PC-9 (cell line): ENCODE measurements at regions not wholly inside any gene's neighbourhood (a gene's known extent, or its start where the extent isn't known, plus 50 kb on each side); places are given as distances from the start of the nearest gene placed in this dataset.

Experiments used
- BruUV-seq: library from RNA; stranded (reverse); fragments of 400-500 nt; replicated peaks from 2 replicates; lab custom pipeline; 2021; lab: Mats Ljungman, UMichigan
- CTCF ChIA-PET: fragments of 300-600 bp; sonication (Branson Sonifier 250); formaldehyde crosslinking; loops from one replicate; lab custom pipeline; 2022; ENCODE audit warnings: antibody characterized with exemption; lab: Charles Lee
- POLR2A ChIA-PET: fragments of 300-600 bp; sonication (Branson Sonifier 250); formaldehyde crosslinking; loops from one replicate; lab custom pipeline; 2022; ENCODE audit warnings: antibody characterized with exemption; ENCODE audit not compliant: unreplicated experiment; lab: Charles Lee
- DNase-seq, 2 experiments: peaks; one replicate each; pipeline versions ENCODE4 v3.0.0 to v3.0.0-alpha.2; 2015 to 2022; ENCODE audit warnings: mixed read lengths in 1 of 2
- H2AFZ ChIP-seq: fragments of 200-600 bp; sonication (generic); 2 replicates; pipeline ENCODE4 v1.8.1; 2017; ENCODE audit warnings: antibody characterized with exemption
- H3F3A ChIP-seq: fragments of 200-600 bp; sonication (generic); 2 replicates; pipeline ENCODE4 v1.8.1; 2017; ENCODE audit warnings: antibody characterized with exemption, mild to moderate bottlenecking, low read depth; ENCODE audit not compliant: insufficient read depth
- H3K27ac ChIP-seq: fragments of 200-600 bp; sonication (generic); 2 replicates; pipeline ENCODE4 v1.6.1; 2016; ENCODE audit warnings: mixed run types
- H3K27me3 ChIP-seq: fragments of 200-600 bp; sonication (generic); 2 replicates; pipeline ENCODE4 v1.6.1; 2016; ENCODE audit warnings: low read depth, mixed run types; ENCODE audit not compliant: insufficient read depth
- H3K36me3 ChIP-seq: fragments of 200-600 bp; sonication (generic); 2 replicates; pipeline ENCODE4 v1.6.1; 2016; ENCODE audit warnings: low read depth, mixed run types
- H3K4me1 ChIP-seq: fragments of 200-600 bp; sonication (generic); replicated peaks from 2 replicates; pipeline ENCODE4 v1.6.1; 2016; ENCODE audit warnings: mixed run types; ENCODE audit not compliant: insufficient read depth
- H3K4me2 ChIP-seq: fragments of 200-600 bp; sonication (generic); 2 replicates; pipeline ENCODE4 v1.6.1; 2017; ENCODE audit warnings: mixed run types
- H3K4me3 ChIP-seq: fragments of 200-600 bp; sonication (generic); 2 replicates; pipeline ENCODE4 v1.6.1; 2016; ENCODE audit warnings: mixed run types
- H3K79me2 ChIP-seq: fragments of 200-600 bp; sonication (generic); 2 replicates; pipeline ENCODE4 v1.6.1; 2017; ENCODE audit warnings: low read depth, mixed run types
- H3K9me2 ChIP-seq: fragments of 200-600 bp; sonication (generic); 2 replicates; pipeline ENCODE4 v1.8.1; 2017; ENCODE audit warnings: mild to moderate bottlenecking; ENCODE audit not compliant: insufficient read depth
- H3K9me3 ChIP-seq: fragments of 200-600 bp; sonication (generic); 2 replicates; pipeline ENCODE4 v1.8.1; 2016; ENCODE audit warnings: low read depth; ENCODE audit not compliant: insufficient read depth
- H4K20me1 ChIP-seq: fragments of 200-600 bp; sonication (generic); 2 replicates; pipeline ENCODE4 v1.8.1; 2017; ENCODE audit not compliant: insufficient read depth
- CTCF ChIP-seq: fragments of 200-600 bp; sonication (generic); conservative IDR thresholded peaks from 2 replicates; pipeline ENCODE4 v1.6.1; 2017; ENCODE audit warnings: mixed run types, antibody characterized with exemption, mild to moderate bottlenecking, moderate library complexity
- EZH2 ChIP-seq: fragments of 200-600 bp; sonication (generic); IDR thresholded peaks from 2 replicates; pipeline ENCODE4 v1.8.0; 2017; ENCODE audit warnings: antibody characterized with exemption, low read depth
- intact Hi-C: fragments of 100-400 bp; cut with micrococcal nuclease; formaldehyde crosslinking; loops from one replicate; pipeline ENCODE4 v1.10.0; 2022; ENCODE audit not compliant: unreplicated experiment

- CTCF ChIA-PET, result no interaction called here
- BruUV-seq, result no TSS peak
Measured at GRCh38 chr11:27193434-27194225, 153.0 kb downstream of the BBOX1 start.

GRCh38 chr11:27192184-27192583, 151.6 kb downstream of the BBOX1 start:
- no TSS peak for BruUV-seq
- CTCF ChIA-PET, result no interaction called here

More at GRCh38 chr11:27193434-27194225, 153.0 kb downstream of the BBOX1 start:
- H2AFZ ChIP-seq, result no peak overlapping the region
- TF ChIP-seq EZH2, result no peak
- no peak for TF ChIP-seq CTCF
- POLR2A ChIA-PET, result no interaction called here
- H3K4me1 ChIP-seq, result no peaks in the 10 kb centered on the region
- no peaks in the 10 kb centered on the region for H3K9me2 ChIP-seq
- H3K27ac ChIP-seq, result no peak overlapping the region
- H3K4me3 ChIP-seq, result no peak overlapping the region
- no peak overlapping the region for H3K4me2 ChIP-seq
- no peaks in the 10 kb centered on the region for H4K20me1 ChIP-seq
- H3F3A ChIP-seq, result no peaks in the 10 kb centered on the region
- no peak for DNase-seq
- intact Hi-C loops, result no loop called here
- no peaks in the 10 kb centered on the region for H3K79me2 ChIP-seq
- H3K27me3 ChIP-seq, result no peaks in the 10 kb centered on the region
- no peaks in the 10 kb centered on the region for H3K9me3 ChIP-seq
- H3K36me3 ChIP-seq, result no peaks in the 10 kb centered on the region

GRCh38 chr11:27191639-27192038, 151.0 kb downstream of the BBOX1 start:
- ChIA-PET POLR2A (no interaction called here), CTCF (no interaction called here)
- BruUV-seq, result no TSS peak
- Histone ChIP-seq H3K9me2 (no peaks in the 10 kb centered on the region), H3F3A (no peaks in the 10 kb centered on the region), H4K20me1 (no peaks in the 10 kb centered on the region), H3K27ac (no peak overlapping the region), H2AFZ (no peak overlapping the region), H3K4me3 (no peak overlapping the region), H3K79me2 (no peaks in the 10 kb centered on the region), H3K9me3 (no peaks in the 10 kb centered on the region), H3K4me1 (no peaks in the 10 kb centered on the region), H3K4me2 (no peak overlapping the region), H3K27me3 (no peaks in the 10 kb centered on the region), H3K36me3 (no peaks in the 10 kb centered on the region)
- no peak for DNase-seq
- intact Hi-C loops, result no loop called here
- TF ChIP-seq CTCF (no peak), EZH2 (no peak)

More at GRCh38 chr11:27192184-27192583, 151.6 kb downstream of the BBOX1 start:
- H3F3A ChIP-seq, result no peaks in the 10 kb centered on the region
- no peaks in the 10 kb centered on the region for H4K20me1 ChIP-seq
- no peak overlapping the region for H3K4me2 ChIP-seq
- no peak for TF ChIP-seq EZH2
- TF ChIP-seq CTCF, result no peak
- H3K4me3 ChIP-seq, result no peak overlapping the region
- H3K9me2 ChIP-seq, result no peaks in the 10 kb centered on the region
- no peaks in the 10 kb centered on the region for H3K36me3 ChIP-seq
- no peak overlapping the region for H2AFZ ChIP-seq
- H3K9me3 ChIP-seq, result no peaks in the 10 kb centered on the region
- H3K79me2 ChIP-seq, result no peaks in the 10 kb centered on the region
- DNase-seq, result no peak
- no peak overlapping the region for H3K27ac ChIP-seq
- H3K4me1 ChIP-seq, result no peaks in the 10 kb centered on the region
- no peaks in the 10 kb centered on the region for H3K27me3 ChIP-seq
- intact Hi-C loops, result no loop called here
- POLR2A ChIA-PET, result no interaction called here
